HCT116 (cell line): ENCODE measurements at regions not wholly inside any gene's neighbourhood (a gene's known extent, or its start where the extent isn't known, plus 50 kb on each side); places are given as distances from the start of the nearest gene placed in this dataset.

Experiments used
- ATAC-seq: fragments of 200-7000 bp; cut with Tn5 transposase; 2 replicates; pipeline ENCODE4 v1.9.1; 2020; ENCODE audit warnings: mild to moderate bottlenecking, moderate library complexity
- BruUV-seq: library from RNA; stranded (reverse); fragments of 400-500 nt; replicated peaks from 2 replicates; lab custom pipeline; 2021; lab: Mats Ljungman, UMichigan
- CTCF ChIA-PET: fragments of 300-600 bp; sonication (Branson Sonifier 250); formaldehyde crosslinking; loops from one replicate; lab custom pipeline; 2021; ENCODE audit warnings: antibody characterized with exemption; lab: Charles Lee
- POLR2A ChIA-PET: fragments of 300-600, 350-600 bp; sonication (Branson Sonifier 250); formaldehyde crosslinking; loops from one replicate; lab custom pipeline; 2021; ENCODE audit warnings: antibody characterized with exemption; lab: Charles Lee
- RAD21 ChIA-PET, 2 experiments: fragments of 300-600 bp; sonication (Branson Sonifier 250); formaldehyde crosslinking; loops; one replicate each; lab custom pipeline; 2023; ENCODE audit warnings: low total read pairs in 2 of 2; ENCODE audit not compliant: uncharacterized antibody in 2 of 2, unreplicated experiment in 2 of 2, low non-redundant PET in 1 of 2; lab: Charles Lee
- DNase-seq: peaks from one replicate; pipeline ENCODE4 v3.0.0-alpha.2; 2010; ENCODE audit warnings: low read depth, low spot score
- H2AFZ ChIP-seq: fragments of 200-600 bp; shearing (Covaris generic), sonication (generic); 2 replicates; pipeline ENCODE4 v1.6.1; 2017; ENCODE audit warnings: low read depth, mixed run types, mixed read lengths, antibody characterized with exemption, low read length; ENCODE audit not compliant: poor library complexity, severe bottlenecking
- H3K27ac ChIP-seq: 2 replicates; pipeline ENCODE4 v1.5.1; 2012; ENCODE audit warnings: low read depth, low read length
- H3K27me3 ChIP-seq: fragments of 200-600 bp; sonication (generic); 2 replicates; pipeline ENCODE4 v1.6.1; 2016; ENCODE audit warnings: mixed run types, low read length, mixed read lengths; ENCODE audit not compliant: insufficient read depth
- H3K36me3 ChIP-seq, 2 experiments: fragments of 200-500 bp in 1 of 2; fragments of 200-600 bp in 1 of 2; sonication (Bioruptor generic) in 1 of 2; sonication (generic) in 1 of 2; 2 replicates each; pipeline versions ENCODE4 v1.5.1 to v1.6.1; 2014 to 2016; ENCODE audit warnings: low read length in 2 of 2, inconsistent platforms in 1 of 2, mixed read lengths in 1 of 2, mixed run types in 1 of 2; ENCODE audit not compliant: insufficient read depth in 2 of 2, control insufficient read depth in 1 of 2
- H3K4me1 ChIP-seq, 2 experiments: fragments of 200-600 bp in 1 of 2; sonication (generic) in 1 of 2; 2 replicates each; pipeline versions ENCODE4 v1.5.1 to v1.6.1; 2012 to 2017; ENCODE audit warnings: low read length in 2 of 2, inconsistent platforms in 1 of 2, mild to moderate bottlenecking in 1 of 2, mixed read lengths in 1 of 2, mixed run types in 1 of 2, moderate library complexity in 1 of 2; ENCODE audit not compliant: insufficient read depth in 2 of 2, control insufficient read depth in 1 of 2
- H3K4me2 ChIP-seq: fragments of 200-600 bp; sonication (generic); 2 replicates; pipeline ENCODE4 v1.6.1; 2017; ENCODE audit warnings: mixed run types, low read length, mixed read lengths
- H3K4me3 ChIP-seq, 2 experiments: fragments of 200-600 bp in 1 of 2; sonication (generic) in 1 of 2; replicated peaks in 1 of 2; 2 replicates each; pipeline ENCODE4 v1.5.1; 2011 to 2016; ENCODE audit warnings: low read length in 2 of 2, control low read depth in 1 of 2, low read depth in 1 of 2, mild to moderate bottlenecking in 1 of 2, mixed read lengths in 1 of 2, mixed run types in 1 of 2
- H3K79me2 ChIP-seq: fragments of 200-600 bp; sonication (generic); 2 replicates; pipeline ENCODE4 v1.6.1; 2017; ENCODE audit warnings: mild to moderate bottlenecking, mixed run types, low read length, moderate library complexity, mixed read lengths; ENCODE audit not compliant: insufficient read depth
- H3K9ac ChIP-seq: fragments of 200-600 bp; sonication (generic); 2 replicates; pipeline ENCODE4 v1.6.1; 2016; ENCODE audit warnings: low read length, mixed read lengths
- H3K9me2 ChIP-seq: fragments of 200-600 bp; sonication (generic), shearing (Covaris generic); 2 replicates; pipeline ENCODE4 v1.6.1; 2017; ENCODE audit warnings: mixed run types, mild to moderate bottlenecking, moderate library complexity; ENCODE audit not compliant: insufficient read depth
- H3K9me3 ChIP-seq, 2 experiments: fragments of 200-500 bp in 1 of 2; fragments of 200-600 bp in 1 of 2; sonication (Bioruptor generic) in 1 of 2; sonication (generic) in 1 of 2; 2 replicates each; pipeline ENCODE4 v1.6.1; 2014 to 2017; ENCODE audit warnings: low read length in 2 of 2, mixed read lengths in 2 of 2, inconsistent platforms in 1 of 2, low read depth in 1 of 2, mild to moderate bottlenecking in 1 of 2, mixed run types in 1 of 2, moderate library complexity in 1 of 2; ENCODE audit not compliant: control insufficient read depth in 1 of 2, insufficient read depth in 1 of 2
- H4K20me1 ChIP-seq: fragments of 200-600 bp; sonication (generic), shearing (Covaris generic); 2 replicates; pipeline ENCODE4 v1.6.1; 2017; ENCODE audit warnings: mixed run types, mild to moderate bottlenecking, moderate library complexity; ENCODE audit not compliant: insufficient read depth
- CEBPB ChIP-seq: IDR thresholded peaks from 2 replicates; pipeline ENCODE4 v1.6.1; 2012; ENCODE audit warnings: low read depth
- ELF1 ChIP-seq: IDR thresholded peaks from 2 replicates; pipeline ENCODE4 v1.6.1; 2012; ENCODE audit warnings: low read depth, borderline replicate concordance
- POLR2A ChIP-seq: IDR thresholded peaks from 2 replicates; pipeline ENCODE4 v1.7.0; 2011; ENCODE audit warnings: borderline replicate concordance; ENCODE audit not compliant: insufficient read depth, insufficient read length; ENCODE audit errors: extremely low read depth
- SP1 ChIP-seq: IDR thresholded peaks from 2 replicates; pipeline ENCODE4 v1.6.1; 2012; ENCODE audit warnings: low read depth
- TCF7L2 ChIP-seq: IDR thresholded peaks from 2 replicates; pipeline ENCODE4 v1.7.0; 2011; ENCODE audit warnings: borderline replicate concordance, inconsistent platforms; ENCODE audit not compliant: insufficient read depth, insufficient read length; ENCODE audit errors: extremely low read depth
- ZNF274 ChIP-seq: fragments of 200-500 bp; sonication (Bioruptor generic); IDR thresholded peaks from 2 replicates; pipeline ENCODE4 v1.6.1; 2014; ENCODE audit warnings: mild to moderate bottlenecking, low read depth, low read length, inconsistent platforms
- intact Hi-C: fragments of 100-400 bp; cut with micrococcal nuclease; formaldehyde crosslinking; loops from 2 replicates; pipeline ENCODE4 v1.10.0; 2022
- TF ChIP-seq, protein P1 (sequence below): IDR thresholded peaks from 2 replicates; pipeline ENCODE4 v1.6.1; 2012
- TF ChIP-seq, protein P2 (sequence below): IDR thresholded peaks from 2 replicates; pipeline ENCODE4 v1.6.1; 2012; ENCODE audit warnings: low read depth

- Histone ChIP-seq H3K4me3 (no peak overlapping the region), H3K9me3 (peaks cover 0 to 4% of the 10 kb centered on the region in 2 experiments; a peak in 1 of 4 replicates), H3K4me2 (no peak overlapping the region), H3K36me3 (no peaks in the 10 kb centered on the region), H2AFZ (no peak overlapping the region), H3K79me2 (no peaks in the 10 kb centered on the region), H4K20me1 (no peaks in the 10 kb centered on the region; the same call in 1 of the 2 replicates), H3K27ac (no peak overlapping the region), H3K27me3 (peaks cover 7% of the 10 kb centered on the region; the same call in 1 of the 2 replicates), H3K4me1 (peaks cover 20 to 34% of the 10 kb centered on the region in 2 experiments), H3K9ac (no peak overlapping the region)
- ATAC-seq (no peak), DNase-seq (no peak)
- POLR2A ChIA-PET: no interaction called here
- RAD21 ChIA-PET: no interaction called here
- intact Hi-C loops: no loop called here
- CTCF ChIA-PET: no interaction called here
- BruUV-seq: no TSS peak
- TF ChIP-seq, protein P1, sequence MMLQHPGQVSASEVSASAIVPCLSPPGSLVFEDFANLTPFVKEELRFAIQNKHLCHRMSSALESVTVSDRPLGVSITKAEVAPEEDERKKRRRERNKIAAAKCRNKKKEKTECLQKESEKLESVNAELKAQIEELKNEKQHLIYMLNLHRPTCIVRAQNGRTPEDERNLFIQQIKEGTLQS: no peak
- TF ChIP-seq POLR2A: no peak
- TF ChIP-seq CEBPB: no peak
- TF ChIP-seq, protein P2, sequence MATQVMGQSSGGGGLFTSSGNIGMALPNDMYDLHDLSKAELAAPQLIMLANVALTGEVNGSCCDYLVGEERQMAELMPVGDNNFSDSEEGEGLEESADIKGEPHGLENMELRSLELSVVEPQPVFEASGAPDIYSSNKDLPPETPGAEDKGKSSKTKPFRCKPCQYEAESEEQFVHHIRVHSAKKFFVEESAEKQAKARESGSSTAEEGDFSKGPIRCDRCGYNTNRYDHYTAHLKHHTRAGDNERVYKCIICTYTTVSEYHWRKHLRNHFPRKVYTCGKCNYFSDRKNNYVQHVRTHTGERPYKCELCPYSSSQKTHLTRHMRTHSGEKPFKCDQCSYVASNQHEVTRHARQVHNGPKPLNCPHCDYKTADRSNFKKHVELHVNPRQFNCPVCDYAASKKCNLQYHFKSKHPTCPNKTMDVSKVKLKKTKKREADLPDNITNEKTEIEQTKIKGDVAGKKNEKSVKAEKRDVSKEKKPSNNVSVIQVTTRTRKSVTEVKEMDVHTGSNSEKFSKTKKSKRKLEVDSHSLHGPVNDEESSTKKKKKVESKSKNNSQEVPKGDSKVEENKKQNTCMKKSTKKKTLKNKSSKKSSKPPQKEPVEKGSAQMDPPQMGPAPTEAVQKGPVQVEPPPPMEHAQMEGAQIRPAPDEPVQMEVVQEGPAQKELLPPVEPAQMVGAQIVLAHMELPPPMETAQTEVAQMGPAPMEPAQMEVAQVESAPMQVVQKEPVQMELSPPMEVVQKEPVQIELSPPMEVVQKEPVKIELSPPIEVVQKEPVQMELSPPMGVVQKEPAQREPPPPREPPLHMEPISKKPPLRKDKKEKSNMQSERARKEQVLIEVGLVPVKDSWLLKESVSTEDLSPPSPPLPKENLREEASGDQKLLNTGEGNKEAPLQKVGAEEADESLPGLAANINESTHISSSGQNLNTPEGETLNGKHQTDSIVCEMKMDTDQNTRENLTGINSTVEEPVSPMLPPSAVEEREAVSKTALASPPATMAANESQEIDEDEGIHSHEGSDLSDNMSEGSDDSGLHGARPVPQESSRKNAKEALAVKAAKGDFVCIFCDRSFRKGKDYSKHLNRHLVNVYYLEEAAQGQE: no peak
- TF ChIP-seq TCF7L2: no peak
- TF ChIP-seq SP1: no peak
- TF ChIP-seq ZNF274: no peak
- TF ChIP-seq ELF1: no peak
- TF ChIP-seq, all 23 proteins: peak for 0
- H3K9me2 ChIP-seq: no peaks in the 10 kb centered on the region
Measured at GRCh38 chr2:237199082-237199481, 113.4 kb downstream of the COPS8 start.
